ENCODE measurements at regions not wholly inside any gene's neighbourhood (a gene's known extent, or its start where the extent isn't known, plus 50 kb on each side); places are given as distances from the start of the nearest gene placed in this dataset.
"Not testable (repeated sequence)": the region's sequence is repeated elsewhere in the genome, so short reads cannot be mapped to it uniquely, and the experiment has no call there.

DNA sequence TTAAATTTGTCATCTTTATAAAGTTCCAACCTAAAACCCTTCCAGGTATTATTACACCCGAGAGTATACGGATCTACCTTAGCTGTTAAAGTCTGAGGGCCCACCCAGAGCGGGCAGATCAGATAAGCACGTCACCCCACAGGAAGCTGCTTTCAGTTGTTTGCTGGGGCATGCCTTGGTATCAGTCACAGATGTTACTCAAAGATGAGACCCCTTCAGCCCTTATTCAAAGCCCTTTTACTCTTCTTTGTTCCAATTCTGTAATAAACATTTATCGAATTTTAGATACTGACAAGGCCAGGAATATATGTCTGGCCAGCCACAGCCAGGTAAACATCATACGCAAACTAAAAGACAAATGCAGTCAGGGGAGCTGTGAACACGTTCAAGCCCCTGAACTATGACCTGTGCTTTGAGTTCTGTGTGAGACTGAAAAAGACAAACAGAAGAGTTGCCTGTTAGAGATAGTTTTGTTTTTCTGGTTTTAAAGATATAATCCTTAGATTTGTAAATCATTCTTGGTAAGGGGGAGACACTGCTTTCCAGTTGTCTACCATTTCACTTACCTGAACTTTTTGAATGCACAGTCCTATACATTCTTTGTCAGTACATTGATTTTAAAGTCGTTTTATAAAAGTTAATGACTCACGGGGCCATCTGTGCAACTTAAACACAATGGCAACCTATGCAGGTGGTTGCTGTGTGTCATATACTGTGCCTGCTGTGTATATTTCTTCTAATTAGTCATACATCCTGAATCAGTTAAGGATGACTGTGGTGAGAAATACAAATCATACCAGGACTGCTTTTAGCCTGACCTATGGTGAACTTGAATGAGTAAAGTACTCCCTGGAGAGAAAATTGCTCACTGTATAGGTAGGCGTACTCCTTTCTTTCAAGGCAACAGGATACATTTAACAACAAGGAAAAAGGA is 100.5 kb upstream of the ITPRID2 start:
- peak; percentile 93 for DNase-seq (ENCODE audit: low read depth in 2 of 2)

DNA sequence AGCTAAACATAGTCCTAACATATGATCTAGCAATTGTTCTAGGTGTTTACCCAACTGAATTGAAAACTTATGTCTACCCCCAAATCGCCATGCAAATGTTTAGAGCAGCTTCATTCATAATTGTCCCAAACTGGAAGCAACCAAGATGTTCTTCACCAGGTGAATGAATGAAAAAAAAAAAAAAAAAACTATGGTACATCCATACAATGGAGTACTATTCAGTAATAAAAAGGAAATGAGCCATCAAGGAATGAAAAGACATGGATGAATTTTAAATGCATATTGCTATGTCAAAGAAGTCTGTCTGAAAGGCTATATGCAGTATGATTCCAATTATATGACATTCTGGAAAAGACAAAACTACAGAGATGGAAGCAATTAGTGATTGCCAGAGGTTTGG is 98.6 kb upstream of the ITPRID2 start:
- no peak for DNase-seq (ENCODE audit: low read depth in 2 of 2)

DNA sequence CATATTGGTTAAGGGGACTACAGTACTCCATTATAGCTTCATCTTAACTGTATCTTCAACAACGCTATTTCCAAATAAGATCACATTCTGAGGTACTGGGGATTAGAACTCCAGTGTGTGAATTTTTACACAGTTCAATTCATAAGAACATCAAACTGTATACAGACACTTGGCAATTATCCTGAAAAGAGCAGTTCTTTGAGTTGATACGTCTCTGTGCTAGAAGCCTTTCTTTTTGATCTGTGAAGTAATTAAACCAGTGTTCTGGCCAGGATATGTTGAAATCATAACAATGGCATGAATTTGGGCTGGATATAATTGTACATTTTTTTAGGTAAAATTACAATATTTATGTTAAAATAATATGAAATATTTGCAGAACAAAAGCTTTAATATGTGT is 93.5 kb upstream of the ITPRID2 start:
- DNase-seq (ENCODE audit: low read depth in 2 of 2): no peak

DNA sequence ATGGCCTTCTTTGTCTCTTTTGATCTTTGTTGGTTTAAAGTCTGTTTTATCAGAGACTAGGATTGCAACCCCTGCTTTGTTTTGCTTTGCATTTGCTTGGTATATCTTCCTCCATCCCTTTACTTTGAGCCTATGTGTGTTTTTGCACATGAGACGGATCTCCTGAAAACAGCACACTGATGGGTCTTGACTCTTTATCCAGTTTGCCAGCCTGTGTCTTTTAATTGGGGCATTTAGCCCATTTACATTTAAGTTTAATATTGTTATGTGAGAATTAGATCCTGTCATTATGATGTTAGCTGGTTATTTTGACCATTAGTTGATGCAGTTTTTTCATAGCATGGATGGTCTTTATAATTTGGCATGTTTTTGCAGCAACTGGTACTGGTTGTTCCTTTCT is 89.2 kb upstream of the ITPRID2 start:
- not testable (repeated sequence) for DNase-seq (ENCODE audit: low read depth in 2 of 2)

DNA sequence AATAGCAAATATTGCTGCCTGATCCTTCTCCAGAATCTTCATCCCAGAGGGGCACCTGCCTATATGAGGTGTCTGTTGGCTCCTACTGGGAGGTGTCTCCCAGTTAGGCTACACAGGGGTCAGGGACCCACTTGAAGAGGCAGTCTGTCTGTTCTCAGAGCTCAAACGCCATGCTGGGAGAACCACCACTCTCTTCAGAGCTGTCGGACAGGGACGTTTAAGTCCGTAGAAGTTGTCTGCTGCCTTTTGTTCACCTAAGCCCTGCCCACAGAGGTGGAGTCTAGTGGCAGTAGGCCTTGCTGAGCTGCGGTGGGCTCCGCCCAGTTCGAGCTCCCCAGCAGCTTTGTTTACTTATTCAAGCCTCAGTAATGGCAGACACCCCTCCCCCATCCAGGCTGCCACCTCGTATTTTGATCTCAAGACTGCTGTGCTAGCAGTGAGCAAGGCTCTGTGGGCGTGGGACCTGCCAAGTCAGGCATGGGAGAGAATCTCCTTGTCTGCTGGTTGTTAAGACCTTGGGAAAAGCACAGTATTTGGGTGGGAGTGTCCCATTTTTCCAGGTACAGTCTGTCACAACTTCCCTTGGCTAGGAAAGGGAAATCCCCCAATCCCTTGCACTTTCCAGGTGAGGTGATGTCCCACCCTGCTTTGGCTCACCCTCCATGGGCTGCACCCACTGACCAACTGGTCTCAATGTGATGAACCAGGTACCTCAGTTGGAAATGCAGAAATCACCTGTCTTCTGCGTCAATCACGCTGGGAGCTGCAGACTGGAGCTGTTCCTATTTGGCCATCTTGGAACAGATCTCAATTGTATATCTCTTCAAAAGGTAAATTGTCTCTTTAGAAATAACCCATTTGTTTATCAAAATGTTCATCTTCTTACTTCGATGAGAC is 87.4 kb upstream of the ITPRID2 start:
- DNase-seq (ENCODE audit: low read depth in 2 of 2): not testable (repeated sequence)

DNA sequence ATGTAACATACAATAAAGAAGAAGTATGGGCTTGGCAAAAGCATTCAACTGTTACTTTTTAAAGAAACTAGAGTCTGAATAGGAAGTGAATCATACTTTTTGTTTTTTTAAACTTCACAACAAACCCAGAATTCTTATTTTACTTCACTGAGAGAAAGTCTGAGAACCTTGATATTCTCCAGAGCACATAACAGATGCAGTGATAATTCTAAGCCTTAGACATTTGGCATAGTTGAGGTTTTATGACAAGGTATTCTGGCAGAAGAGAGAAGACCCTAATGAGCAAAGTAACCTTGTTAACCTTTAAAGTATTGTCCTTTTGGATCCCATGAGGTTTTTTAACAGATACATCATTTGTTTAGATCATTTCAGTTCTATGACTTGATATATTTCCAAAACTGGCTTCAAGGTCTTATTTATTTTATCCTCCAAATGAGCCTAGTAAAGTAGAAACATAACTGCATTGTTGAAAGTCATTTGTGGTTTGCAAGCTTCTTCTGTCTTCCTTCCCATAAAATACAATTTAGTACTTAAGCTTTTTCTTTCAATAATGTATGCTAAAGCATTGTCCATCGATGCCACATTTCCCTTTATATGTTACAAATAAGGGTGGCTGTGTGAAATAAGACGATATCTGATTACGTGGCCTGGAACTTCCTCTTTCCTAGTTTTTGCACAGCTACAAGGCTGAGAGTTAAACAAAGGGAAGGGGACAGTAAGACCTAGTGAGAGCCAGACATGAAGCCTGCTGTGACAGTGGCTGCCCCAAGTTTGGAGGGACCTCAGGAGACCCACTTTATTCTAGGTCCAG is 86.1 kb upstream of the ITPRID2 start:
- DNase-seq (ENCODE audit: low read depth in 2 of 2): peak; percentile 85 to 86

DNA sequence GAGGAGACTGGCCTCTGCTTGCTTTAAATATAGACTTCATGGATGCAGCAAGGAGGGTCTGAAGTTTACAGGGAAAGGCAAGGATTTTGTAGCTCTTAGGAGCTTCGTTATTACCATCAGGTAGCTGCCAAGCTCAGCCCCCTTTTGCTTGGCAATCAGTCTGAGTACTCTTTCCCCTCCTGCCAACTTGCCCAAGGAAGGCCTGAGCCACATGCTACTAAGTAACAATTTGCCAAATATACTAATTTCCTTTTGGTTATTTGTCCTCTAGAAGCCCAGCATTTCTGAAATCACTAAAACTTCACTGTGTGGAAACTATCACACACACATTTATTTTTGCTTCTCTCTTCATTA is 85.5 kb upstream of the ITPRID2 start:
- DNase-seq (ENCODE audit: low read depth in 2 of 2): no peak

DNA sequence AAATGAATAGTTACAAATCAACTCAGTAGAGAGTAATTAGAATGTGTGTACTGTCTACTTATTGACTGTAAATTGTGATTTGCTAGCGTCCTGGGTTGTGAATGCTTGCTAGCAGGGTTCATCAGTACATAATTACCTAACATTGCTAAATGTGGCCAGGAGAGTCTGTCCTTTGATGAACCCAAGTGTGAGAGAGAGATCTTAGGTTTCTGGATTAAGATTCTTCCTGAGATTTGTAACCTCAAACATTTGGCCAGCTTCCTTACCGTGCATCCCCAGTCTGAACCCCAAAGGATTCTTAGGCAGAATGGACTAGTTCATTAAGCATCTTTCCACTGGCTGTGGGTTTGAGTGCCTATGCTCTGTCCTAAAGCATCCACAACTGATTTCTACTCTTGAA is 84.0 kb upstream of the ITPRID2 start:
- DNase-seq (ENCODE audit: low read depth in 2 of 2): no peak

DNA sequence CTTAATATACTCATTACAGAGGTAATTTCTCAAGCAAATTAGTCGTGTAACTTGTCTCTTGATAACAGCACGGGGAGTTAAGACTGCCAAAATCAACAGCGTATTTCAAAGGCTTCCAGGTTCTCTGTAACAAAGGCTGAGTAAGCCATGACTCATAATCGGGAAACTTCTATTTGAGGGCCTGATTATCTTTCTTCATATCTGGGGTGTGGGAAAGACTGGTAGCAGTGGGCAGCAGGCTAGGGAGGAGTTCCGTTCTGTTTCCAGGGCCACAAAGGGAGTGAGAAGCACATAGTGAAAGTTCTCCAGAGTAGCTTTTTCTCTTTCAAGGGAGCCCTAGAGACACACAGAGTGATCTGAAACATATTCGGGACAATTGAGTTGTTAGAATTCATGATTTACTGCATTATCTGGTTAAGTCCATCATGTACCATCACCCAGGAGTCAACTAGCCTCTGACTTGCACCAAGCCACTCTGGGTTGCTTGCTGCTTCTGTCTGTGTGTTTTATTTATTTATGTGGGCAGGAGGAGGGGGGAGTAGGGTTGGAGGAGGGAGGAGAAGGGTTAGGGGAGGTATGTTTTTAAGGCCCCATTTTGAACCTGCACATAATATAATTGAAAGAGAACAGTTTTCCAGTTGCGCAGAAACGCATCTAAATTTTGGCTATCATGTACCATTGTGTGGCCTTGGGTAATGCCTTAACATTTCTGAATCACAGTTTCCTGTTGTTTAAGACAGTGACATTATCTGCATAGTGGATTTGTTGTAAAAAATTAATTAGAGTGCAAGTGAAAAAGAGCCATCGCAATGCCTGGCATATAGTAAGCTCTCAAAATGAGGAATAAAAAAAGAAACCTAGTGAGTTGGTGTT is 80.5 kb upstream of the ITPRID2 start:
- peak; percentile 29 to 36 for DNase-seq (ENCODE audit: low read depth in 2 of 2)

DNA sequence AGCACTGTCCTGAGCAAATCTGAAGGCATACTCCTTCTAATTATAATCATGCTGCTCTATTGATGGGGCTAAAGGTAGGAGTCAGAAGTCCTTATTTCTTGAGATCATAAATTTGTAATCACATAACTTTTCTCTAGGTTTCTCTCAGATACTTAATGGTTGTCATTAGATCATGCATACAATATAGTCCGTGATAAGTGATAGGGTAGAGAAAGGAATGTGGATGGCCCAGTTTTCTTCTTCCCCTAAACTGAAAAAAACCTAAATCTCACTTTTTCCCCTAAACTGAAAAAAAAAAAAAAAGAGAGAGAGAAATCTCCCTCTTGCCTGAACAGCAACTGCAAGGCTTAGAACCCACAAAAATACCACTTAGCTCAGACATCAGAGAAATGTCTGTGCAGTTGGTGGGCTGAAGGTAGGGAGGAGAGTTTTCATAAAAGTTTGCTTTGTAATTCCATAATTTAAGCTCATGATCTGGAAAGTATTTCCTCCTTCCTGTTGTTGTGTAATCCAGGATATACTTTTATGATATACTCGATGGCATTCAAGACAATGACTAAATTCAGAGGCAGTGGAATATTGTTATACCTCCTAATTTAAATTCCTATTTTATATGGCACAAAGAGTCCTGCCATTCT is 79.3 kb upstream of the ITPRID2 start:
- no peak for DNase-seq (ENCODE audit: low read depth in 2 of 2)

DNA sequence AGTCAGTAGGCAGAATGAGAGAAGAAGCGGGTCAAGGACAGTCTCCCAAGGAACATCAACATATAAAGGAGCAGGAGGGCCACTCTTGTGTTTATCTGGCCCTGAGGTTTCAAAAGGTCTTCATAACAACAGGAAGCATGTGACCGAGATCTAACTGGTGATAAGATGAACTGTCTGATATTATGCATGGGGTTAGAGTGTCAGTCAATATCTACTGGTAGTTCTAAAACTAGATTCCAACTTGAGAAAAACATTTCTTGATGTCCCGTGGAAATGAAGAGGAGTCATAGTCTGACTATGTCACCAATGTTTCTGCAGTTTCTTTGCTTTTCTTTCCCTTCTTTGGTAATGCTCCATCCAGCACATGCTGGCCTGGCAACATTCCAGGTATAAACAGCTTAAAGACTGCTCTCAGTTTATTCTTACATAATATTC is 77.5 kb upstream of the ITPRID2 start:
- DNase-seq (ENCODE audit: low read depth in 2 of 2): peak; percentile 27 to 32

DNA sequence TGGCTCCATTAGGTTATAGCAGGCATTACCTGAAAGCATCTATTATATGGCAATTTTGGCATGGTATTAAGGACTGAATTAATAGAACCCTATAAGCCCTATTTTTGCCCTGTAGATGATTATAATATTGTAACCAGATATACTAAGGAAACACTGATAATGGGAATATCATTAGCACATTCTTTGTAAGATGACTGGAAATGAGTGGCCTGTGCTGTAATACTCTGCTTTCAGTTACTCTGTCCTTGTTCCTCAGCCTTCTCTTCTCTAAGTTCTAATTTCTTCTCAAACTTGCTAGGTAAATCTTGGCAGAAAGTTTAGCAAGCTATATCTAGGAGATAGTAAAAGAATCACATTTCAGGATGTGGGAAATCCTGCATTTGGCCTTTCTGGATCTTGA is 74.0 kb upstream of the ITPRID2 start:
- no peak for DNase-seq (ENCODE audit: low read depth in 2 of 2)

DNA sequence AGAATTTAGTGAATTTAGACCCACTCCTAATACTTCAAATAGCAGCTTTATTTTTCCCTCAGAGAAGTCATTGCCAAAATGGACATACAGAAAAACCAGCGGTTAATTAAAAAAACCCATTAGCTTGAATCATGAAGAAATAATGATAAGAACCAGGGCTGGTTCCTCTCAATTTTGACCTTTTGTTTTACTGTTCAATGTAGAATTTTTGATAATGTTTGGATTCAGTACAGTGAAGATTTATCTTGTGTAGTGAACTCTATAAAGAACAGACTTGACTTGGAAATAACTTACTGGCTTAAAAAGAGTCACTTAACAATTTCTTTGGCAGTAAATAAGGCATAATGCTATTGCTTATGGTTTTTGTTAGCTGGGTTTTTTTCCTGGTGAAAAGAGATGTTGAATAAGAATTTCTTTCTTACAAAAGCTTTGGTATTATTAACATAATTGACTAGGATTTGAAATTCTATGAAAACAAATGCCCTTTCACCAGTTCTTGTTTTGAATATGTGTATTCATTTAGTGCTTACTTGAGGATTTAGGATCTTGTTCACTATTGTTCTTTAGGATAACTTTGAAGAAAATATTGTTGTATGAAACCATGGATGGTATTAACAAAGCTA is 73.4 kb upstream of the ITPRID2 start:
- no peak for DNase-seq (ENCODE audit: low read depth in 2 of 2)

DNA sequence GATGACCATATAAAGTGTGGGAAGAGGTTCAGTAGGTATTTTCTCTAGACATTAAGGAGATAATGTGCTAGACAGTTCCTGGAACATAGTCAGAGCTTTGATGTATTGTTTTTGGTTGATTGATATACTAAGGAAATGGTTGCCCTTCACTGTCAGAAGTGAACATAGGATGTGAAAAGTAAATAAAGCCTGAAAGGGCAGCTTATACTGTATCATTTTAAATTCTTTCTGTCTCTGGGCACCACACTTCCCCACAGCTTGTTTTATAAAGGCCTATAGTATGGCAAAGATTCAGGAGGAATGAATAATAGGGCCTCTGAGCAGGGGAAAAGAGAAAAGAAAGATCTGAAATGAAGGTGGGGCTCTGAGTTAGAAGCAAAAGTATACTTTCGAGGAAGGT is 72.7 kb upstream of the ITPRID2 start:
- DNase-seq (ENCODE audit: low read depth in 2 of 2): no peak

DNA sequence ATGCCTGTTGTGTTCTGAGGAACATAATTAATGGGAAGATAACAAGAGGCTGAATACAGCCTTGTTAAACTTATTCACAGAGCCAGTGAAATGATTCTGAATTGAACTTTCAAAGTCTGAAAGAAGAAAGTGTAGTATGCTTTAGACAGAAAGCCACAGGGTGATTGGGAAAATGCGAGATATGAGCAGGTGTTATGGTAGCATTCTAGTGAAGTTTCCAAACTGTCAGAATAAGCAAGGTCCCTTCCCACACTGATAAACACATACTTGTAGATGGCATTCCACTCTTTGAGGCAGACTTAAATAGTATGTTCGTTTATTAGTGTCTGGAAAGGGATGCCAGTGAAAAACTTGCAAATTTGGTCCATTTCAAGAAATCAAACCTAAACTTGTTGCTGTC is 70.5 kb upstream of the ITPRID2 start:
- no peak for DNase-seq (ENCODE audit: low read depth in 2 of 2)

DNA sequence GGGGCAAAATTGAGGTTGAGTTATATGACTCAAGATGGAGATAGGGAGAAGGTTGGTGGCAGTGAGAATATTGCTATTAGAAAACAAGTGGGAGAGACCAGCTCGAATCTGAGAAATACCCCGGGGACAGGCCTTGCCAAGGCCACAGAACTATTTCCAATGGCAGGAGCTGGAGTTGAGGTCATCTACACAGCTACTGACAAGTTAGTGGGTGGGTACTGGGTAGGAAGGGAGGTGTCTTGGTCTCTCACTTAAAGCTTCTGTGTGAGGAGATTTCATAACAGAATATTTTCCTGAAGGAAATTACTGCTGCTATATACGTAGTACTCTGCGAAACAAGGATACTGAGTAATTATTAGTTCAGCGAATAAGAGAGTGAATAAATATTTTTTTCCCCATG is 69.4 kb upstream of the ITPRID2 start:
- DNase-seq (ENCODE audit: low read depth in 2 of 2): no peak

DNA sequence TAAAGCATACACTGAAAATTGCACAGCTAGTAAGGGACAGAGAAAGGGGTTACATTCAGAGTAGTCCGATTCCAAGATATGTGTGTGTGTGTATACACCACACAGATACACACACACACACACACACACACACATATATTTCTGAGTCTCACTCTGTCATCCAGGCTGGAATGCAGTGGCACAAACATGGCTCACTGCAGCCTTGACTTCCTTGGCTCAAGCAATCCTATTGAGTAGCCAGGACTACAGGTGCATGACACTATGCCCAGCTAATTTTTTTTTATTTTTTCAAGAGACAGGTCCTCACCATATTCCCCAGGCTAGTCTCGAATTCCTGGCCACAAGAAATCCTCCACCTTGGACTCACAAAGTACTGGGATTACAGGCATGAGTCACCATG is 68.1 kb upstream of the ITPRID2 start:
- DNase-seq (ENCODE audit: low read depth in 2 of 2): no peak

DNA sequence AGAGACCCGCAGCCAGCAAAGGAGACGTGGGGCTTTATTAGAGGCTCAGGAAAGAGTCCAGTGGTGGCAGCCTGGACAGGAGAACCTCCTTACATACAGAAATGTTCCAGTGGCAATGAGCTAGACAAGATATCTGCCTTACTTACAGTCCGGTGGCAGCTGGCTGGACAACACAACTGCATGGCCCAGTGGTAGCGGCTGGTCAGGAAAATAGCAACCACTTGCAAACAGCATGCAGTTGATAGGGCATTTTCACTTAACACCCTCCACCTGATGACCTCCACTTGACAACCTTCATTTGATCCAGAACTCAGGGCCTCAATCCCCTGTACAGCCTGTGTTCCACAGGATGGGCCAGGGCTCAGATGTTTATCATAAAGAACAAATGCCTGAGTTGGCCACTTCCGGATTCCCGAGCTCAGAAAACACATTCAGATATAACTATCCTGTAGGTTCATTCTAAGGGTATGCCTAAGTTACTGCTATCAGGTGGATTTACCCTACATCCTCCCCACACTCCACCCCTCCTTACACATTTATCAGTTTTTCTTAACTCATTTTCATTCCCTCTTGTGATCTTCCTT is 63.3 kb upstream of the ITPRID2 start:
- DNase-seq (ENCODE audit: low read depth in 2 of 2): no peak

DNA sequence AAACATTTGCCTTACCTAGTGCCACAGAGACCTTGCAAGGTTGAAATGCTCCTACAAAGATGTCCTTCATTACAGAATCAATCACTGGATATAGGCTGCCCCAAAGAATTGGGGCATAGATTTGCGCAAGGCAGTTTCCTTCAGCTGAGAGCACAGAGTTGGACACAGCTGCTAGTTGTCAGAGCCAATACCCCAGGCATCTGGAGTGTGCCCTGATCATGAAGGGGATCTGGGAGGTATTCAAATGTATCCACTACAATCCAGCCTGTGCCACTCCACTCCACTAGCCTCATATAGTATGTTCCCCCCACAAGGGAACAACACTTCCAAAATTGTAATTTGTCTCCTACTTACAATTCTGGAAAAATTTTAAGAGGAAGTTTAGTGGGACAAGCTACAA is 62.3 kb upstream of the ITPRID2 start:
- no peak for DNase-seq (ENCODE audit: low read depth in 2 of 2)

DNA sequence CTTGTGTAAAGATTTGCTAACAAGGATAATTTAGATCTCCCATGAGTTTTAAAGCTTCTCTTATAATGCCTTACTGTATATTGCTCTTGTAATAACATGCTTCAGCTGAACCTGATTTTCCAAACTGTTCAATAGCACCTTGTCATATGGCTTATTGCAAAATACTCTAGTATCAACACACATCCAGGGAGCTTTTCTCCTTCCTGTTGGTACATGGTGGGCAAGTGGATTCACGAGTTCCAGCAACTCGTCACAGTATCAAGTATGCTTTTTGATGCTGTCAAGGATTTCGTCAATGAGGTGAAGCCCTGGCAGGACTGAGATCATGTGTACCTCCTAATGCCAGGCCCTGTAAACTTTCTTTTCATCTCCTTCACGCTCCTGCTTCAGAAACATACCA is 59.5 kb upstream of the ITPRID2 start:
- no peak for DNase-seq (ENCODE audit: low read depth in 2 of 2)

Data from fibroblast of skin of left quadriceps (primary cell).